Transverse colon (tissue), 4 donors: ENCODE measurements at regions not wholly inside any gene's neighbourhood (a gene's known extent, or its start where the extent isn't known, plus 50 kb on each side); places are given as distances from the start of the nearest gene placed in this dataset.

ENCODE experiments used
- DNase-seq: peaks from one replicate; pipeline ENCODE4 v3.0.0-alpha.2; 2019
- H3K27ac ChIP-seq, 4 donors: fragments of 200-600 bp; sonication (generic); 2 replicates each; pipeline ENCODE4 v1.5.1; 2016 to 2018; ENCODE audit warnings: inconsistent platforms in 4 of 4
- H3K27me3 ChIP-seq: fragments of 200-600 bp; sonication (generic); 2 replicates; pipeline ENCODE4 v1.5.1; 2017; ENCODE audit warnings: inconsistent platforms
- H3K36me3 ChIP-seq, 4 donors: fragments of 200-600 bp; sonication (generic); 2 replicates each; pipeline ENCODE4 v1.5.1; 2017 to 2019; ENCODE audit warnings: inconsistent platforms in 4 of 4
- H3K4me1 ChIP-seq, 4 donors: fragments of 200-600 bp; sonication (generic); 2 replicates each; pipeline ENCODE4 v1.5.1; 2017 to 2020; ENCODE audit warnings: inconsistent platforms in 4 of 4
- H3K4me3 ChIP-seq, 4 donors: fragments of 200-600 bp; sonication (generic); 1 replicate in 1 of 4; 2 replicates in 3 of 4; pipeline versions ENCODE4 v1.5.1 to v1.6.1; 2017 to 2019; ENCODE audit warnings: inconsistent platforms in 4 of 4
- H3K9me3 ChIP-seq, 2 donors: fragments of 200-600 bp; sonication (generic); 2 replicates each; pipeline ENCODE4 v1.5.1; 2017 to 2019; ENCODE audit warnings: inconsistent platforms in 2 of 2
- EP300 ChIP-seq: sonication (generic); formaldehyde crosslinking; IDR thresholded peaks from one replicate; pipeline ENCODE4 v1.6.1; 2017; ENCODE audit warnings: antibody characterized with exemption, low read depth
- POLR2A ChIP-seq: fragments of 450-650 bp; IDR thresholded peaks from one replicate; pipeline ENCODE4 v1.6.1; 2016; ENCODE audit warnings: antibody characterized with exemption, mild to moderate bottlenecking, moderate library complexity
- POLR2AphosphoS5 ChIP-seq, 3 donors: sonication (generic); formaldehyde crosslinking; IDR thresholded peaks; one replicate each; pipeline ENCODE4 v1.6.1; 2016; ENCODE audit warnings: antibody characterized with exemption in 3 of 3
- whole genome bisulfite sequencing, 2 donors: methylation state at CpG; one replicate each; pipeline ENCODE4 v1.1.5; 2018; ENCODE audit warnings: low coverage in 1 of 2; 5-methylcytosine and 5-hydroxymethylcytosine counted together
- in situ Hi-C, 4 donors: fragments of 200-750 bp; cut with MboI; loops; one replicate each; pipeline versions ENCODE4 v1.15.0 to v1.15.1; 2017; ENCODE audit warnings: low sequenced_read_pairs in 3 of 4, low pct_ligation_motif_present in 1 of 4, low pct_unique_long_range_greater_than_20kb in 1 of 4
- intact Hi-C: fragments of 100-400 bp; cut with DNase I; formaldehyde crosslinking; loops from one replicate; pipeline ENCODE4 v1.15.1; 2023; ENCODE audit warnings: low total_unique reads
- TF ChIP-seq, protein P1 (sequence below), 5 experiments: fragments of 200-600 bp in 3 of 5; fragments of 450-650 bp in 2 of 5; sonication (generic) in 3 of 5; IDR thresholded peaks; 1 replicate in 2 of 5; 2 replicates in 3 of 5; pipeline ENCODE4 v1.5.1; 2016 to 2017; ENCODE audit warnings: antibody characterized with exemption in 5 of 5, inconsistent platforms in 3 of 5, mild to moderate bottlenecking in 2 of 5, moderate library complexity in 1 of 5

DNA sequence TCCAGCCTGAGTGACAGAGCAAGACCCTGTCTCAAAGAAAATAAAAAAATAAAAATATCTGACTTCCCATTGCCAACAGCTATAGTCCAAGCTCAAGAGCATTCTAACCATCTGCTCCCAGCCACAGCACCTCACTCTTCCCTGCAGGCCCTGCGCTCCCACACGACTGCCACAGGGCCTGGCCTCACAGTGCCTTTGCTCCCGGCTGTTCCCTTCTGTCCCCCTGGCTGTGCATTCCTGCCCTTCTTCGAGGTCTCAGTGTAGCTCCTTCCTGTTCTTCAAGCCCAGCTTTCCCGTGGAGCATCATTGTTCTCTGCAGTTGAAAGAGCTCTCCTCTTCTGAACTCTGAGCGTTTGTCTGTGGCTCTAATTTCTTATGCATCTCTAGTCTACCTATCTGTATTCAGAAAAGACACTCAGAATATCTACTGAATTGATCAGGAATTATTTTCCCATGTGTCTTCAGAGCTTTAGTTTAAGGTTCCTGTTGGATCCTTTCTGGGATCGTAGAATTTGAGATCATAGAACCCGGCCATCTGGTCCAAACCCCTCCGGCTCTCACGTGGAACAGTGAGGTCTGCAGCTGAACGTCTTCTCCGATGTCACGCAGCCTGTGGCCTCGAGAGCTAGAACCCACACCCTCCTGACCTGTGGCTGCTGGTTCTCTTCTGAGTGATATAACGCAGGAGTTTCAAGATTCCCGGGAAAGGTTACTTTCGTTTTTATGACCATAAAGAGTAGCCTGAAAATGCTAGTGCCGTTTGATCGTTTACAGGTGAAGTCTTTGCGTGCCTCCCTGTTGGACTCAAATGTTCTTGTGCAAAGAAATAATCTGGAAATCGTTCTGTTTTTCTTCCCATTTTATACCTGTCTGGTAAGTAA, 54.4 kb downstream of the DOP1B start:
- Histone ChIP-seq H3K4me1 (no peaks in the 10 kb centered on the region), H3K9me3 (no peaks in the 10 kb centered on the region), H3K27ac (no peak overlapping the region), H3K4me3 (no peak overlapping the region), H3K36me3 (peaks cover 0 to 23% (median 8%) of the 10 kb centered on the region in 4 donors), H3K27me3 (no peaks in the 10 kb centered on the region)
- intact Hi-C loops = no loop called here
- DNase-seq = no peak
- WGBS, 2 donors = 87 to 90% methylated on average over 9 to 21 of the region's 21 CpGs
- TF ChIP-seq, protein P1, sequence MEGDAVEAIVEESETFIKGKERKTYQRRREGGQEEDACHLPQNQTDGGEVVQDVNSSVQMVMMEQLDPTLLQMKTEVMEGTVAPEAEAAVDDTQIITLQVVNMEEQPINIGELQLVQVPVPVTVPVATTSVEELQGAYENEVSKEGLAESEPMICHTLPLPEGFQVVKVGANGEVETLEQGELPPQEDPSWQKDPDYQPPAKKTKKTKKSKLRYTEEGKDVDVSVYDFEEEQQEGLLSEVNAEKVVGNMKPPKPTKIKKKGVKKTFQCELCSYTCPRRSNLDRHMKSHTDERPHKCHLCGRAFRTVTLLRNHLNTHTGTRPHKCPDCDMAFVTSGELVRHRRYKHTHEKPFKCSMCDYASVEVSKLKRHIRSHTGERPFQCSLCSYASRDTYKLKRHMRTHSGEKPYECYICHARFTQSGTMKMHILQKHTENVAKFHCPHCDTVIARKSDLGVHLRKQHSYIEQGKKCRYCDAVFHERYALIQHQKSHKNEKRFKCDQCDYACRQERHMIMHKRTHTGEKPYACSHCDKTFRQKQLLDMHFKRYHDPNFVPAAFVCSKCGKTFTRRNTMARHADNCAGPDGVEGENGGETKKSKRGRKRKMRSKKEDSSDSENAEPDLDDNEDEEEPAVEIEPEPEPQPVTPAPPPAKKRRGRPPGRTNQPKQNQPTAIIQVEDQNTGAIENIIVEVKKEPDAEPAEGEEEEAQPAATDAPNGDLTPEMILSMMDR (IDR thresholded peaks at IDR 0.05) = no peak
- no peak for TF ChIP-seq EP300
- TF ChIP-seq POLR2A = no peak
- in situ Hi-C loops = loop anchor here in 2 of 4 donors (5.0 to 10.0 kb wide), 2 partner anchors 59 to 66 kb away; no protein-coding TSS in a partner anchor

DNA sequence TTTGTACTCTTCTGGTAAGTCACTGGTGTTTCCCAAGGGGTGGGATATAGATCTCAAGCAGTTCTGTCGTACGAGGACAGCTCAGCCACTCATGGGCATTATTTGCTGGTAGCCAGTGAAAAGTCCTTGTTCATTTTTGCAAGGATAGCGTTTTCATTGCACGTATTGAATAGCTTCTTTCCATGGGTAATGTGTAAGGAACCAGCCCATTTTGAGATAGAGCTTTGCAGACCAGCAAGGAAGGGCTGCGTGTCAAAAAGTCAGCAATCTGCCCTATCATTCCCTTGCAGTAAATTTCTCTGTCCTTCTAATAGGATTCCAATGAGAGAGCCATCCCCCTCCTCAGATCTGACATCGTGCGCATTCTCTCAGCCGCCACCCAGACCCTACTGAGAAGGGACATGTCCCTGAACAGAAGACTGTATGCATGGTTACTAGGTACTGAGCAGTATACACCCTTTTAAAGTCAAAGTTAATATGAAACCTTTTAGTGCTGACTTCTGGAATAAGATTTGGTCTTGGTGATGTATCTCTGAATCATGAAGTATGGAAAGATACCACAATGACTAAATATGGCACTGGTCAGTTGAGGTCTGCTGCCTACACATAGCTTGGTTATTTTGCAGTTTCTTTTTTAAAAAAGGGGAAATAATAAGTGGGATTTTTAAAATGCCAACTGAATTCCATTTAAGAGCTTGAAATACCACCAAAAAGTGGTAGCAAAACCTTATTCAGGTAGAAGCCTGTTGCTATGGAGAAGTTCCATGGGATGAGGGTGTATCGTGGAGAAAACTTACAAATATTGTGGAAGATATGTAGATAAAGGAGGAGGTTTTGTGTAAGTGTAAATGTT, 55.3 kb downstream of the DOP1B start:
- no peak for DNase-seq
- intact Hi-C loops (no loop called here), in situ Hi-C loops (loop anchor here in 2 of 4 donors (5.0 to 10.0 kb wide), 2 partner anchors 60 to 67 kb away; no protein-coding TSS in a partner anchor)
- TF ChIP-seq POLR2A (no peak), EP300 (no peak), POLR2AphosphoS5 (IDR thresholded peaks at IDR 0.05) (no peak)
- TF ChIP-seq, protein P1 (IDR thresholded peaks at IDR 0.05) = no peak
- Histone ChIP-seq H3K36me3 (peaks cover 0 to 23% (median 10%) of the 10 kb centered on the region in 4 donors), H3K4me1 (no peaks in the 10 kb centered on the region), H3K27me3 (no peaks in the 10 kb centered on the region), H3K4me3 (no peak overlapping the region), H3K9me3 (no peaks in the 10 kb centered on the region), H3K27ac (no peak overlapping the region)
- 93 to 97% methylated on average over 4 to 9 of the region's 9 CpGs for WGBS, 2 donors

DNA sequence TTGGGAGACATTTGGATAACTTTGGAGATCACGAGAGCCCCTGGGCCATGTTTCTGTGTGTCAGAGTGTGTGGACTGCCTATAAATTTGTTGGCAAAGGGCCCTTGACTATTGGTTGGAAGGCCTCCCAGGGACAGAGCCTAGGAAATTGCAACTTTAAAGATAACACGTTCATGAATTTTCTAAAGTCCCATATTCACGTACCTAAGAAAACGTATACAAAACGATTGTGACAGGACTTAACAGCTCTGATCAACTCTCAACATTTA, 55.8 kb downstream of the DOP1B start:
- in situ Hi-C loops (loop anchor here in 2 of 4 donors (5.0 to 10.0 kb wide), 2 partner anchors 60 to 68 kb away; no protein-coding TSS in a partner anchor), intact Hi-C loops (no loop called here)
- Histone ChIP-seq H3K36me3 (peaks cover 0 to 23% (median 10%) of the 10 kb centered on the region in 4 donors), H3K27ac (no peak overlapping the region), H3K9me3 (no peaks in the 10 kb centered on the region), H3K4me3 (no peak overlapping the region), H3K27me3 (no peaks in the 10 kb centered on the region), H3K4me1 (no peaks in the 10 kb centered on the region)
- no peak for DNase-seq
- no peak for TF ChIP-seq POLR2A
- TF ChIP-seq, protein P1 (IDR thresholded peaks at IDR 0.05) = no peak
- no peak for TF ChIP-seq POLR2AphosphoS5 (IDR thresholded peaks at IDR 0.05)
- TF ChIP-seq EP300 = no peak
- 94 to 97% methylated on average over 5 of the region's 5 CpGs for WGBS, 2 donors

DNA sequence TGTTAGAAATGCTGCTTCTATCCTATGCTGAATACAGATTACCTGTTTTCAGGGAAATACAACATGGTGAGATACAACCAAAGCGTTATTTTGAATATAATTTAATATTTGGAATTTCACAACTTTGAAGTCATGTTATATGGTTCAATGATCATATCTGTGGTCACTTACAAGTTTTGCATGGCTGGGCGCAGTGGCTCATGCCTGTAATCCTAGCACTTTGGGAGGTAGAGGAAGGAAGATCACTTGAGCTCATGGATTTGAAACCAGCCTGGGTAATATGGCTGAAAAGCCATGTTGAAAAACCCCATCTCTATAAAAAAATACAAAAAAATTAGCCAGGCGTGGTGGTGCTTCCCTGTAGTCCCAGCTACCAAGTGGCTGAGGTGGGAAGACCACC, 57.9 kb downstream of the DOP1B start:
- H3K36me3 ChIP-seq = peaks cover 0 to 29% (median 14%) of the 10 kb centered on the region in 4 donors
- H3K27ac ChIP-seq = no peak overlapping the region
- no peaks in the 10 kb centered on the region for H3K9me3 ChIP-seq
- in situ Hi-C loops = loop anchor here in 2 of 4 donors (5.0 to 10.0 kb wide), 2 partner anchors 62 to 70 kb away; no protein-coding TSS in a partner anchor
- TF ChIP-seq, protein P1 (IDR thresholded peaks at IDR 0.05) = no peak
- no peak for TF ChIP-seq EP300
- no peak for TF ChIP-seq POLR2AphosphoS5 (IDR thresholded peaks at IDR 0.05)
- no peak for TF ChIP-seq POLR2A
- 75 to 91% methylated on average over 2 to 3 of the region's 3 CpGs for WGBS, 2 donors
- H3K27me3 ChIP-seq = no peaks in the 10 kb centered on the region
- no peak for DNase-seq
- H3K4me1 ChIP-seq = no peaks in the 10 kb centered on the region
- no peak overlapping the region for H3K4me3 ChIP-seq
- intact Hi-C loops = no loop called here
